VCaP (cell line): ENCODE measurements at regions not wholly inside any gene's neighbourhood (a gene's known extent, or its start where the extent isn't known, plus 50 kb on each side); places are given as distances from the start of the nearest gene placed in this dataset.

ENCODE experiments used
- H3K27ac ChIP-seq: fragments of 450-650 bp; 2 replicates; pipeline ENCODE4 v1.5.1; 2017
- CTCF ChIP-seq: fragments of 450-650 bp; conservative IDR thresholded peaks from 2 replicates; pipeline ENCODE4 v1.5.1; 2017; ENCODE audit warnings: mild to moderate bottlenecking, moderate library complexity

GRCh38 chr5:124570285-124571035 lies 176.0 kb downstream of the ZNF608 start:
- no peak overlapping the region for H3K27ac ChIP-seq
- no peak for TF ChIP-seq CTCF

GRCh38 chr5:124566875-124567450 lies 179.5 kb downstream of the ZNF608 start:
- no peak overlapping the region for H3K27ac ChIP-seq
- TF ChIP-seq CTCF, result no peak

GRCh38 chr5:124561451-124561850 lies 185.0 kb downstream of the ZNF608 start:
- no peak overlapping the region for H3K27ac ChIP-seq
- no peak for TF ChIP-seq CTCF

- no peak overlapping the region for H3K27ac ChIP-seq
- no peak for TF ChIP-seq CTCF
These were observed 186.1 kb downstream of the ZNF608 start for GRCh38 chr5:124560370-124560769.

GRCh38 chr5:124557761-124558160 lies 188.7 kb downstream of the ZNF608 start:
- TF ChIP-seq CTCF, result no peak
- H3K27ac ChIP-seq, result no peak overlapping the region

GRCh38 chr5:124554746-124555578 lies 191.5 kb downstream of the ZNF608 start:
- no peak for TF ChIP-seq CTCF
- H3K27ac ChIP-seq, result no peak overlapping the region

GRCh38 chr5:124553911-124554310 lies 192.5 kb downstream of the ZNF608 start:
- no peak overlapping the region for H3K27ac ChIP-seq

More at GRCh38 chr5:124553911-124554310, 192.5 kb downstream of the ZNF608 start:
- no peak for TF ChIP-seq CTCF
